Upper lobe of left lung (tissue), 6 donors: ENCODE measurements at regions not wholly inside any gene's neighbourhood (a gene's known extent, or its start where the extent isn't known, plus 50 kb on each side); places are given as distances from the start of the nearest gene placed in this dataset.

Experiments used
- ATAC-seq, 2 donors: fragments of 200-7000 bp; cut with Tn5 transposase; one replicate each; pipeline ENCODE4 v1.9.1; 2022; ENCODE audit warnings: mild to moderate bottlenecking in 2 of 2, moderate library complexity in 2 of 2; ENCODE audit not compliant: low FRiP score in 2 of 2
- DNase-seq, 2 donors: peaks; one replicate each; pipeline ENCODE4 v3.0.0-alpha.2; 2019 to 2020
- H3K27ac ChIP-seq, 4 donors: fragments of 200-600 bp; sonication (generic); one replicate each; pipeline ENCODE4 v1.5.1; 2016 to 2019
- H3K27me3 ChIP-seq, 4 donors: fragments of 200-600 bp; sonication (generic); one replicate each; pipeline ENCODE4 v1.5.1; 2017 to 2019
- H3K36me3 ChIP-seq, 4 donors: fragments of 200-600 bp; sonication (generic); one replicate each; pipeline ENCODE4 v1.5.1; 2016 to 2019
- H3K4me1 ChIP-seq, 4 donors: fragments of 200-600 bp; sonication (generic); one replicate each; pipeline ENCODE4 v1.5.1; 2018 to 2019
- H3K4me3 ChIP-seq, 4 donors: fragments of 200-600 bp; sonication (generic); one replicate each; pipeline ENCODE4 v1.5.1; 2017 to 2019; ENCODE audit warnings: mild to moderate bottlenecking in 2 of 4, moderate library complexity in 1 of 4
- H3K9me3 ChIP-seq, 4 donors: fragments of 200-600 bp; sonication (generic); one replicate each; pipeline ENCODE4 v1.5.1; 2018 to 2019
- EP300 ChIP-seq, 4 donors: sonication (generic); formaldehyde crosslinking; IDR thresholded peaks; one replicate each; pipeline ENCODE4 v1.5.1; 2017; ENCODE audit warnings: antibody characterized with exemption in 4 of 4, control low read depth in 2 of 4
- POLR2A ChIP-seq, 4 donors: fragments of 450-650 bp; IDR thresholded peaks; one replicate each; pipeline ENCODE4 v1.5.1; 2016 to 2017; ENCODE audit warnings: antibody characterized with exemption in 4 of 4, mild to moderate bottlenecking in 2 of 4
- POLR2AphosphoS5 ChIP-seq, 2 donors: sonication (generic); formaldehyde crosslinking; IDR thresholded peaks; one replicate each; pipeline ENCODE4 v1.5.1; 2017; ENCODE audit warnings: antibody characterized with exemption in 2 of 2
- WGBS, 2 donors: methylation state at CpG; one replicate each; pipeline ENCODE4 v1.1.5; 2017 to 2018; 5-methylcytosine and 5-hydroxymethylcytosine counted together
- TF ChIP-seq, protein P1 (sequence below), 6 experiments: fragments of 450-650 bp in 4 of 6; fragments of 200-600 bp in 2 of 6; sonication (generic) in 2 of 6; IDR thresholded peaks; one replicate each; pipeline ENCODE4 v1.5.1; 2016 to 2019; ENCODE audit warnings: antibody characterized with exemption in 6 of 6
- donor health status: DM: no; HTN: no; CAD: no; lungs with moderate emphysema.
- donor health status: DM: no; HTN: yes; CAD: no; lungs with severe emphysema.

- H3K4me1 ChIP-seq, result peaks cover 0 to 3% (median 0%) of the 10 kb centered on the region in 4 donors
- no peak overlapping the region for H3K27ac ChIP-seq
- 73 to 76% methylated on average over 9 of the region's 9 CpGs for WGBS, 2 donors
- ATAC-seq (no peak), DNase-seq (no peak)
- no peaks in the 10 kb centered on the region for H3K9me3 ChIP-seq
- no peaks in the 10 kb centered on the region for H3K36me3 ChIP-seq
- H3K27me3 ChIP-seq, result no peaks in the 10 kb centered on the region
- TF ChIP-seq POLR2A (IDR thresholded peaks at IDR 0.05) (no peak), EP300 (IDR thresholded peaks at IDR 0.05) (no peak), POLR2AphosphoS5 (IDR thresholded peaks at IDR 0.05) (no peak)
- TF ChIP-seq, protein P1, sequence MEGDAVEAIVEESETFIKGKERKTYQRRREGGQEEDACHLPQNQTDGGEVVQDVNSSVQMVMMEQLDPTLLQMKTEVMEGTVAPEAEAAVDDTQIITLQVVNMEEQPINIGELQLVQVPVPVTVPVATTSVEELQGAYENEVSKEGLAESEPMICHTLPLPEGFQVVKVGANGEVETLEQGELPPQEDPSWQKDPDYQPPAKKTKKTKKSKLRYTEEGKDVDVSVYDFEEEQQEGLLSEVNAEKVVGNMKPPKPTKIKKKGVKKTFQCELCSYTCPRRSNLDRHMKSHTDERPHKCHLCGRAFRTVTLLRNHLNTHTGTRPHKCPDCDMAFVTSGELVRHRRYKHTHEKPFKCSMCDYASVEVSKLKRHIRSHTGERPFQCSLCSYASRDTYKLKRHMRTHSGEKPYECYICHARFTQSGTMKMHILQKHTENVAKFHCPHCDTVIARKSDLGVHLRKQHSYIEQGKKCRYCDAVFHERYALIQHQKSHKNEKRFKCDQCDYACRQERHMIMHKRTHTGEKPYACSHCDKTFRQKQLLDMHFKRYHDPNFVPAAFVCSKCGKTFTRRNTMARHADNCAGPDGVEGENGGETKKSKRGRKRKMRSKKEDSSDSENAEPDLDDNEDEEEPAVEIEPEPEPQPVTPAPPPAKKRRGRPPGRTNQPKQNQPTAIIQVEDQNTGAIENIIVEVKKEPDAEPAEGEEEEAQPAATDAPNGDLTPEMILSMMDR (IDR thresholded peaks at IDR 0.05), result no peak
- H3K4me3 ChIP-seq, result no peak overlapping the region
Observed at GRCh38 chr16:51761001-51761400, 609.9 kb upstream of the SALL1 start.

- no peaks in the 10 kb centered on the region for H3K9me3 ChIP-seq
- no peak overlapping the region for H3K4me3 ChIP-seq
- no peak overlapping the region for H3K27ac ChIP-seq
- no peak for ATAC-seq
- peaks cover 0 to 3% (median 0%) of the 10 kb centered on the region in 4 donors for H3K4me1 ChIP-seq
- DNase-seq, result no peak
- H3K36me3 ChIP-seq, result no peaks in the 10 kb centered on the region
- TF ChIP-seq POLR2A (IDR thresholded peaks at IDR 0.05) (no peak), EP300 (IDR thresholded peaks at IDR 0.05) (no peak), POLR2AphosphoS5 (IDR thresholded peaks at IDR 0.05) (no peak)
- TF ChIP-seq, protein P1 (IDR thresholded peaks at IDR 0.05), result no peak
- WGBS, 2 donors, result 58 to 66% methylated on average over 5 of the region's 5 CpGs
- no peaks in the 10 kb centered on the region for H3K27me3 ChIP-seq
Observed at GRCh38 chr16:51759999-51760398, 608.9 kb upstream of the SALL1 start.

- H3K9me3 ChIP-seq, result no peaks in the 10 kb centered on the region
- H3K27ac ChIP-seq, result no peak overlapping the region
- peaks cover 0 to 3% (median 0%) of the 10 kb centered on the region in 4 donors for H3K4me1 ChIP-seq
- 31 to 34% methylated on average over 4 of the region's 4 CpGs for WGBS, 2 donors
- DNase-seq (no peak), ATAC-seq (no peak)
- no peaks in the 10 kb centered on the region for H3K27me3 ChIP-seq
- TF ChIP-seq POLR2AphosphoS5 (IDR thresholded peaks at IDR 0.05) (no peak), EP300 (IDR thresholded peaks at IDR 0.05) (no peak), POLR2A (IDR thresholded peaks at IDR 0.05) (no peak)
- TF ChIP-seq, protein P1 (IDR thresholded peaks at IDR 0.05), result no peak
- no peaks in the 10 kb centered on the region for H3K36me3 ChIP-seq
- no peak overlapping the region for H3K4me3 ChIP-seq
Observed at GRCh38 chr16:51759329-51759728, 608.3 kb upstream of the SALL1 start.

DNA sequence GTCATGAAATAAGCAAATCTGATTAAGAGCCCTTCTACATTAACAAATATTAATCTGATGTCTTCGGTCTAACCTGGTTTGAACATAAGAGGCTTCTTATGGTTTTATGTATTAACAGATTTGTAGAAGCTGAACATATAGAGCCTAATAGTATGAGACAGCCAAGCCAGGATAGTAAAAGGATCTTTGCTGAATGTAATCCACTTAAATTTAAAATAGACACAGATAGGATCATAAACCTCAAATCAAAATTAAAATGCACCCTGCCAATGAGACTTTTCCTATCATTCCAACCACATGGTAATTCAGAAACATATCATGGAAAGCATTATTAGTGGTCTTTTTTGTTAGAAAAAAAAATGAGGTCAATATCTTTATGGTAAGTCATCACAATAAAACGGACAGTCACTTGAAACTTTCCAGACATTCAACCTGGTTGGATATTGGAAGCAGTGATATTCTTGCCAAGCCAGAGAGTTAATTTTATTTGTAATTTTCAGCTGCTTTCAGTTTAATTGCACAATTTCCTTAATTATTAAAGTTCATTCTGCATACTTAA is 606.9 kb upstream of the SALL1 start:
- TF ChIP-seq, protein P1 (IDR thresholded peaks at IDR 0.05), result no peak
- no peak for TF ChIP-seq POLR2A (IDR thresholded peaks at IDR 0.05)
- no peak for TF ChIP-seq POLR2AphosphoS5 (IDR thresholded peaks at IDR 0.05)
- no peak for TF ChIP-seq EP300 (IDR thresholded peaks at IDR 0.05)
- peaks cover 0 to 3% (median 0%) of the 10 kb centered on the region in 4 donors for H3K4me1 ChIP-seq
- no peaks in the 10 kb centered on the region for H3K27me3 ChIP-seq

DNA sequence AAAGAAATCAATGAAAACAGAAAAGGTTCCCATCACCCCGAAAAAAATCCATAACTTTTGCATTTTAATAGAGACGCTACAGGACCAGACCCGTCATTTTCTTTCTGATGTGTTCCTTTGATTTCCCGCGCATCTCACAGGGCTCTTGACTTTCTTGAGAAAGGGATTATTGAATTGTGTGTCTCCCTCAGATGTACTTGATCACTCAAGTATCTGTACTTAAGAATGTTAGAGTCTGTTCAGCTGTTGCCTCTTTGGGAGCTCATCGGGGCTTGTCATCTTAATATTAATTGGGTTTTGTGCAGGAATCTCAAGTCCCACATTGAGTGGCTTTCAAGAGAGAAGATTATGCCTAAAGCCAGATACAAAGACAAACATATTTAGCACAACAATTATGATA is 606.4 kb upstream of the SALL1 start:
- Histone ChIP-seq H3K9me3 (no peaks in the 10 kb centered on the region), H3K27me3 (no peaks in the 10 kb centered on the region), H3K27ac (no peak overlapping the region), H3K4me3 (no peak overlapping the region), H3K36me3 (no peaks in the 10 kb centered on the region), H3K4me1 (peaks cover 0 to 3% (median 0%) of the 10 kb centered on the region in 4 donors)
- TF ChIP-seq EP300 (IDR thresholded peaks at IDR 0.05), result no peak
- no peak for TF ChIP-seq POLR2AphosphoS5 (IDR thresholded peaks at IDR 0.05)
- no peak for TF ChIP-seq POLR2A (IDR thresholded peaks at IDR 0.05)
- TF ChIP-seq, protein P1 (IDR thresholded peaks at IDR 0.05), result no peak
- WGBS, 2 donors, result 78 to 83% methylated on average over 6 of the region's 6 CpGs
- ATAC-seq, result no peak
- DNase-seq, result no peak

More for the DNA sequence above, 606.9 kb upstream of the SALL1 start:
- ATAC-seq (no peak), DNase-seq (no peak)
- 83 to 90% methylated on average over 2 of the region's 2 CpGs for WGBS, 2 donors
- Histone ChIP-seq H3K36me3 (no peaks in the 10 kb centered on the region), H3K27ac (no peak overlapping the region), H3K9me3 (no peaks in the 10 kb centered on the region), H3K4me3 (no peak overlapping the region)
